HepG2 (cell line): ENCODE measurements at regions not wholly inside any gene's neighbourhood (a gene's known extent, or its start where the extent isn't known, plus 50 kb on each side); places are given as distances from the start of the nearest gene placed in this dataset.

Experiments used
- ATAC-seq: fragments of 200-7000 bp; cut with Tn5 transposase; 3 replicates; pipeline ENCODE4 v1.9.1; 2020; ENCODE audit warnings: mild to moderate bottlenecking, moderate library complexity
- BruUV-seq: library from RNA; stranded (reverse); fragments of 400-500 nt; replicated peaks from 2 replicates; lab custom pipeline; 2021; lab: Mats Ljungman, UMichigan
- CTCF ChIA-PET: fragments of 300-600 bp; formaldehyde crosslinking; extraction: SDS; loops from one replicate; lab custom pipeline; 2021; ENCODE audit warnings: low total read pairs, inconsistent platforms, low intra/inter-chr PET ratio; lab: Yijun Ruan, JAX
- POLR2A ChIA-PET: fragments of 350-600 bp; sonication (Branson Sonifier 250); formaldehyde crosslinking; loops from one replicate; lab custom pipeline; 2020; ENCODE audit warnings: antibody characterized with exemption, inconsistent platforms; lab: Yijun Ruan, JAX
- DNase-seq: peaks from one replicate; pipeline ENCODE4 v3.0.0-alpha.2; 2015; ENCODE audit warnings: low spot score
- FAIRE-seq: peaks from 3 replicates; lab custom pipeline; 2011; peaks lifted over from hg19 to GRCh38; lab: Jason Lieb, UNC
- H2AFZ ChIP-seq: one replicate; pipeline ENCODE4 v1.6.1; 2011; ENCODE audit warnings: low read length, inconsistent platforms
- H3K27ac ChIP-seq: fragments of 300-600 bp; 3 replicates; pipeline ENCODE4 v1.8.0; 2011; ENCODE audit warnings: mixed run types, mild to moderate bottlenecking, mixed read lengths, low read length, inconsistent platforms; ENCODE audit not compliant: insufficient read depth; ENCODE audit errors: extremely low read length
- H3K27me3 ChIP-seq, 2 experiments: fragments of 200-600 bp in 1 of 2; 2 replicates in 1 of 2; 3 replicates in 1 of 2; pipeline versions ENCODE4 v1.6.0 to v1.8.0; 2011; ENCODE audit warnings: low read length in 2 of 2, mild to moderate bottlenecking in 2 of 2, moderate library complexity in 2 of 2, inconsistent platforms in 1 of 2; ENCODE audit not compliant: insufficient read depth in 2 of 2, control insufficient read depth in 1 of 2
- H3K36me3 ChIP-seq, 2 experiments: fragments of 200-600 bp in 1 of 2; replicated peaks in 1 of 2; 2 replicates in 1 of 2; 3 replicates in 1 of 2; pipeline versions ENCODE4 v1.5.1 to v1.8.0; 2011; ENCODE audit warnings: low read length in 2 of 2, inconsistent platforms in 1 of 2; ENCODE audit not compliant: insufficient read depth in 2 of 2, control insufficient read depth in 1 of 2
- H3K4me1 ChIP-seq: 2 replicates; pipeline ENCODE4 v1.5.1; 2012; ENCODE audit warnings: low read length, inconsistent platforms; ENCODE audit not compliant: insufficient read depth
- H3K4me2 ChIP-seq: 2 replicates; pipeline ENCODE4 v1.6.0; 2011; ENCODE audit warnings: low read depth, low read length, inconsistent platforms
- H3K4me3 ChIP-seq, 3 experiments: fragments of 200-600 bp in 1 of 3; sonication (generic), shearing (Covaris generic) in 1 of 3; replicated peaks in 1 of 3; 2 replicates each; pipeline ENCODE4 v1.5.1; 2011 to 2016; ENCODE audit warnings: low read length in 3 of 3, inconsistent platforms in 2 of 3, low read depth in 2 of 3, mild to moderate bottlenecking in 2 of 3, control low read depth in 1 of 3, mixed read lengths in 1 of 3; ENCODE audit not compliant: insufficient read depth in 1 of 3
- H3K79me2 ChIP-seq: one replicate; pipeline ENCODE4 v1.6.1; 2011; ENCODE audit warnings: low read length, inconsistent platforms; ENCODE audit not compliant: insufficient read depth
- H3K9ac ChIP-seq: 2 replicates; pipeline ENCODE4 v1.6.0; 2011; ENCODE audit warnings: mild to moderate bottlenecking, low read depth, low read length, inconsistent platforms; ENCODE audit not compliant: insufficient read depth
- H3K9me3 ChIP-seq: 2 replicates; pipeline ENCODE4 v1.5.1; 2012; ENCODE audit warnings: mild to moderate bottlenecking, low read length
- H4K20me1 ChIP-seq: 2 replicates; pipeline ENCODE4 v1.6.0; 2011; ENCODE audit warnings: inconsistent platforms, mild to moderate bottlenecking, low read length, moderate library complexity; ENCODE audit not compliant: insufficient read depth
- HNRNPH1 ChIP-seq: fragments of 200-400 bp; formaldehyde crosslinking; optimal IDR thresholded peaks from 2 replicates; pipeline ENCODE3; 2017; ENCODE audit warnings: mild to moderate bottlenecking, low read depth, low read length
- NFKBIZ ChIP-seq: IDR thresholded peaks from 2 replicates; pipeline ENCODE4 v1.6.1; 2018; ENCODE audit warnings: missing genetic modification reagents, missing compliant biosample characterization
- NR1H2 ChIP-seq: sonication (generic); formaldehyde crosslinking; IDR thresholded peaks from 2 replicates; pipeline ENCODE4 v1.8.1; 2022; ENCODE audit warnings: low read depth, missing genetic modification reagents, borderline replicate concordance
- POGK ChIP-seq: sonication (generic); formaldehyde crosslinking; conservative IDR thresholded peaks from 2 replicates; pipeline ENCODE4 v1.8.0; 2022; ENCODE audit warnings: mild to moderate bottlenecking, moderate library complexity, missing genetic modification reagents
- RFXAP ChIP-seq: sonication (generic); formaldehyde crosslinking; IDR thresholded peaks from 2 replicates; pipeline ENCODE4 v1.4.0; 2020; ENCODE audit warnings: missing genetic modification reagents, borderline replicate concordance
- TOPORS ChIP-seq: sonication (generic); formaldehyde crosslinking; IDR thresholded peaks from 2 replicates; pipeline ENCODE4 v1.8.0; 2023; ENCODE audit warnings: mild to moderate bottlenecking, missing genetic modification reagents
- ZBTB7B ChIP-seq: sonication (generic); formaldehyde crosslinking; IDR thresholded peaks from 2 replicates; pipeline ENCODE4 v1.4.0; 2020; ENCODE audit warnings: missing genetic modification reagents
- ZNF280D ChIP-seq: sonication (generic); formaldehyde crosslinking; IDR thresholded peaks from 2 replicates; pipeline ENCODE4 v1.5.1; 2020; ENCODE audit warnings: mild to moderate bottlenecking, missing genetic modification reagents
- ZNF335 ChIP-seq: sonication (generic); formaldehyde crosslinking; IDR thresholded peaks from 2 replicates; pipeline ENCODE4 v1.4.0; 2020; ENCODE audit warnings: missing genetic modification reagents
- ZSCAN12 ChIP-seq: sonication (generic); formaldehyde crosslinking; IDR thresholded peaks from 2 replicates; pipeline ENCODE4 v1.9.0; 2021; ENCODE audit warnings: mild to moderate bottlenecking, missing genetic modification reagents
- WGBS: methylation state at CpG from one replicate; pipeline ENCODE4 v1.1.6; 2017; ENCODE audit warnings: low lambda C conversion rate; 5-methylcytosine and 5-hydroxymethylcytosine counted together
- in situ Hi-C: cut with HindIII; loops from 2 replicates; pipeline ENCODE4 v1.10.0; 2017; ENCODE audit warnings: low pct_unique_long_range_greater_than_20kb; ENCODE audit not compliant: extremely low pct_ligation_motif_present
- intact Hi-C: fragments of 100-400 bp; cut with micrococcal nuclease; formaldehyde crosslinking; loops from one replicate; pipeline ENCODE4 v1.10.0; 2022; ENCODE audit not compliant: unreplicated experiment
- TF ChIP-seq, protein P1 (sequence below): sonication (generic); formaldehyde crosslinking; IDR thresholded peaks from 2 replicates; pipeline ENCODE4 v1.4.0; 2020; ENCODE audit warnings: missing genetic modification reagents, borderline replicate concordance
- TF ChIP-seq, protein P2 (sequence below): sonication (generic); formaldehyde crosslinking; IDR thresholded peaks from 2 replicates; pipeline ENCODE4 v1.8.1; 2023; ENCODE audit warnings: mild to moderate bottlenecking, missing genetic modification reagents
- TF ChIP-seq, protein P3 (sequence below): sonication (generic); formaldehyde crosslinking; IDR thresholded peaks from 2 replicates; pipeline ENCODE4 v1.5.0; 2020; ENCODE audit warnings: mild to moderate bottlenecking, missing genetic modification reagents, borderline replicate concordance

DNA sequence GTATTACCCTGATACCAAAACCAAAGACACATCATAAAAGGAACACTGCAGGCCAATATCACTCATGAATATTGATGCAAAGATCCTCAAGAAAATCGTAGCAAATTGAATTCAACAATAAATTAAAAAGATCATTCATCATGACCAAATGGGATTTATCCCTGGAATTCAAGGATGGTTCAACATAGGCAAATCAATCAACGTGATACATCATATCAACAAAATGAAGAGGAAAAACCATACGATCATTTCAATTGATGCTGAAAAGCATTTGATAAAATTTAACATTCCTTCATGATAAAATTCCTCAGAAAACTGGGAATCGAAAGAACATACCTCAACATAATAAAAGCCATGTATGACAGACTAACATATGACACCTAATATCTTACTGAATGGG is 52.7 kb upstream of the STARD8 start:
- in situ Hi-C loops: no loop called here
- no peaks in the 10 kb centered on the region for H3K9me3 ChIP-seq
- H4K20me1 ChIP-seq: no peaks in the 10 kb centered on the region
- no peaks in the 10 kb centered on the region for H3K27me3 ChIP-seq
- CTCF ChIA-PET: no interaction called here
- H3K4me3 ChIP-seq: no peak overlapping the region
- no peak for TF ChIP-seq ZSCAN12 (CRISPR knock-in tag)
- TF ChIP-seq NFKBIZ (CRISPR knock-in tag): no peak
- no peak for TF ChIP-seq RFXAP (CRISPR knock-in tag)
- TF ChIP-seq ZNF280D (CRISPR knock-in tag): no peak
- TF ChIP-seq, protein P1, sequence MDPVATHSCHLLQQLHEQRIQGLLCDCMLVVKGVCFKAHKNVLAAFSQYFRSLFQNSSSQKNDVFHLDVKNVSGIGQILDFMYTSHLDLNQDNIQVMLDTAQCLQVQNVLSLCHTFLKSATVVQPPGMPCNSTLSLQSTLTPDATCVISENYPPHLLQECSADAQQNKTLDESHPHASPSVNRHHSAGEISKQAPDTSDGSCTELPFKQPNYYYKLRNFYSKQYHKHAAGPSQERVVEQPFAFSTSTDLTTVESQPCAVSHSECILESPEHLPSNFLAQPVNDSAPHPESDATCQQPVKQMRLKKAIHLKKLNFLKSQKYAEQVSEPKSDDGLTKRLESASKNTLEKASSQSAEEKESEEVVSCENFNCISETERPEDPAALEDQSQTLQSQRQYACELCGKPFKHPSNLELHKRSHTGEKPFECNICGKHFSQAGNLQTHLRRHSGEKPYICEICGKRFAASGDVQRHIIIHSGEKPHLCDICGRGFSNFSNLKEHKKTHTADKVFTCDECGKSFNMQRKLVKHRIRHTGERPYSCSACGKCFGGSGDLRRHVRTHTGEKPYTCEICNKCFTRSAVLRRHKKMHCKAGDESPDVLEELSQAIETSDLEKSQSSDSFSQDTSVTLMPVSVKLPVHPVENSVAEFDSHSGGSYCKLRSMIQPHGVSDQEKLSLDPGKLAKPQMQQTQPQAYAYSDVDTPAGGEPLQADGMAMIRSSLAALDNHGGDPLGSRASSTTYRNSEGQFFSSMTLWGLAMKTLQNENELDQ: no peak
- TF ChIP-seq NR1H2 (CRISPR knock-in tag): no peak
- TF ChIP-seq ZNF335: no peak
- TF ChIP-seq, protein P2, sequence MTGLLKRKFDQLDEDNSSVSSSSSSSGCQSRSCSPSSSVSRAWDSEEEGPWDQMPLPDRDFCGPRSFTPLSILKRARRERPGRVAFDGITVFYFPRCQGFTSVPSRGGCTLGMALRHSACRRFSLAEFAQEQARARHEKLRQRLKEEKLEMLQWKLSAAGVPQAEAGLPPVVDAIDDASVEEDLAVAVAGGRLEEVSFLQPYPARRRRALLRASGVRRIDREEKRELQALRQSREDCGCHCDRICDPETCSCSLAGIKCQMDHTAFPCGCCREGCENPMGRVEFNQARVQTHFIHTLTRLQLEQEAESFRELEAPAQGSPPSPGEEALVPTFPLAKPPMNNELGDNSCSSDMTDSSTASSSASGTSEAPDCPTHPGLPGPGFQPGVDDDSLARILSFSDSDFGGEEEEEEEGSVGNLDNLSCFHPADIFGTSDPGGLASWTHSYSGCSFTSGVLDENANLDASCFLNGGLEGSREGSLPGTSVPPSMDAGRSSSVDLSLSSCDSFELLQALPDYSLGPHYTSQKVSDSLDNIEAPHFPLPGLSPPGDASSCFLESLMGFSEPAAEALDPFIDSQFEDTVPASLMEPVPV (CRISPR knock-in tag): no peak
- no peak for TF ChIP-seq ZBTB7B (CRISPR knock-in tag)
- TF ChIP-seq TOPORS (CRISPR knock-in tag): no peak
- no peak for TF ChIP-seq HNRNPH1
- no peak for TF ChIP-seq POGK (CRISPR knock-in tag)
- TF ChIP-seq, protein P3, sequence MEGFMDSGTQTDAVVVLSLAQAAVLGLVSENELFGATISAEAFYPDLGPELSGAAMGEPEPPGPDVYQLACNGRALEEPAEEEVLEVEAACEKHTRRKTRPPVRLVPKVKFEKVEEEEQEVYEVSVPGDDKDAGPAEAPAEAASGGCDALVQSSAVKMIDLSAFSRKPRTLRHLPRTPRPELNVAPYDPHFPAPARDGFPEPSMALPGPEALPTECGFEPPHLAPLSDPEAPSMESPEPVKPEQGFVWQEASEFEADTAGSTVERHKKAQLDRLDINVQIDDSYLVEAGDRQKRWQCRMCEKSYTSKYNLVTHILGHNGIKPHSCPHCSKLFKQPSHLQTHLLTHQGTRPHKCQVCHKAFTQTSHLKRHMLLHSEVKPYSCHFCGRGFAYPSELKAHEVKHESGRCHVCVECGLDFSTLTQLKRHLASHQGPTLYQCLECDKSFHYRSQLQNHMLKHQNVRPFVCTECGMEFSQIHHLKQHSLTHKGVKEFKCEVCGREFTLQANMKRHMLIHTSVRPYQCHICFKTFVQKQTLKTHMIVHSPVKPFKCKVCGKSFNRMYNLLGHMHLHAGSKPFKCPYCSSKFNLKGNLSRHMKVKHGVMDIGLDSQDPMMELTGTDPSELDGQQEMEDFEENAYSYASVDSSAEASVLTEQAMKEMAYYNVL: no peak
- TF ChIP-seq, all 625 proteins: peak for 0
- POLR2A ChIA-PET: no interaction called here
- H2AFZ ChIP-seq: no peak overlapping the region
- no peaks in the 10 kb centered on the region for H3K36me3 ChIP-seq
- no peak for FAIRE-seq
- intact Hi-C loops: no loop called here
- H3K4me1 ChIP-seq: no peaks in the 10 kb centered on the region
- H3K4me2 ChIP-seq: no peak overlapping the region
- no peak for DNase-seq
- no peak overlapping the region for H3K27ac ChIP-seq
- H3K79me2 ChIP-seq: no peaks in the 10 kb centered on the region
- WGBS: 0% methylated on average over 4 of the region's 4 CpGs
- no TSS peak for BruUV-seq
- no peak for ATAC-seq
- no peak overlapping the region for H3K9ac ChIP-seq
